ENCODE measurements at regions not wholly inside any gene's neighbourhood (a gene's known extent, or its start where the extent isn't known, plus 50 kb on each side); places are given as distances from the start of the nearest gene placed in this dataset.

GRCh38 chr16:74232806-74233465, 63.7 kb upstream of the PSMD7 start:
- no peak for DNase-seq (ENCODE audit: low spot score)

GRCh38 chr16:74230126-74230525, 66.5 kb upstream of the PSMD7 start:
- no peak for DNase-seq (ENCODE audit: low spot score)

GRCh38 chr16:74226338-74226954, 70.2 kb upstream of the PSMD7 start:
- no peak for DNase-seq (ENCODE audit: low spot score)

GRCh38 chr16:74224828-74225612, 71.6 kb upstream of the PSMD7 start:
- DNase-seq (ENCODE audit: low spot score), result no peak

GRCh38 chr16:74221828-74222227, 74.8 kb upstream of the PSMD7 start:
- DNase-seq (ENCODE audit: low spot score), result no peak

GRCh38 chr16:74219706-74220105, 76.9 kb upstream of the PSMD7 start:
- DNase-seq (ENCODE audit: low spot score), result no peak

GRCh38 chr16:74218871-74219270, 77.7 kb upstream of the PSMD7 start:
- DNase-seq (ENCODE audit: low spot score), result no peak

GRCh38 chr16:74216319-74216718, 80.3 kb upstream of the PSMD7 start:
- DNase-seq (ENCODE audit: low spot score), result no peak

- no peak for DNase-seq (ENCODE audit: low spot score)
Measured at GRCh38 chr16:74215249-74215648, 81.4 kb upstream of the PSMD7 start.

- DNase-seq (ENCODE audit: low spot score), result no peak
Measured at GRCh38 chr16:74213372-74213771, 83.2 kb upstream of the PSMD7 start.

GRCh38 chr16:74210245-74210644, 86.4 kb upstream of the PSMD7 start:
- no peak for DNase-seq (ENCODE audit: low spot score)

- DNase-seq (ENCODE audit: low spot score), result no peak
Measured at GRCh38 chr16:74202009-74202408, 94.6 kb upstream of the PSMD7 start.

- no peak for DNase-seq (ENCODE audit: low spot score)
Measured at GRCh38 chr16:74201576-74201975, 95.0 kb upstream of the PSMD7 start.

- DNase-seq (ENCODE audit: low spot score), result no peak
Measured at GRCh38 chr16:74200921-74201320, 95.7 kb upstream of the PSMD7 start.

- DNase-seq (ENCODE audit: low spot score), result no peak
Measured at GRCh38 chr16:74199842-74200124, 96.8 kb upstream of the PSMD7 start.

GRCh38 chr16:74199066-74199841, 97.4 kb upstream of the PSMD7 start:
- DNase-seq (ENCODE audit: low spot score), result no peak

- DNase-seq (ENCODE audit: low spot score), result no peak
Measured at GRCh38 chr16:74192281-74192797, 104.3 kb upstream of the PSMD7 start.

GRCh38 chr16:74190292-74190691, 106.3 kb upstream of the PSMD7 start:
- DNase-seq (ENCODE audit: low spot score), result no peak

GRCh38 chr16:74188856-74189255, 107.8 kb upstream of the PSMD7 start:
- DNase-seq (ENCODE audit: low spot score), result no peak

- no peak for DNase-seq (ENCODE audit: low spot score)
Measured at GRCh38 chr16:74186561-74186971, 110.0 kb upstream of the PSMD7 start.

- DNase-seq (ENCODE audit: low spot score), result no peak
Measured at GRCh38 chr16:74184839-74185238, 111.8 kb upstream of the PSMD7 start.

GRCh38 chr16:74183601-74184360, 112.8 kb upstream of the PSMD7 start:
- DNase-seq (ENCODE audit: low spot score), result no peak
